Astrocyte (in vitro differentiated cells and primary cell): ENCODE measurements at regions not wholly inside any gene's neighbourhood (a gene's known extent, or its start where the extent isn't known, plus 50 kb on each side); places are given as distances from the start of the nearest gene placed in this dataset.

Experiments used
- DNase-seq: peaks from one replicate; pipeline ENCODE4 v3.0.0-alpha.2; 2010; ENCODE audit warnings: low read depth
- FAIRE-seq: peaks from 2 replicates; lab custom pipeline; 2011; peaks lifted over from hg19 to GRCh38; lab: Jason Lieb, UNC
- H2AFZ ChIP-seq: 2 replicates; pipeline ENCODE4 v1.6.0; 2012; ENCODE audit warnings: low read depth, low read length, inconsistent platforms
- H3K27ac ChIP-seq: 2 replicates; pipeline ENCODE4 v1.5.1; 2011; ENCODE audit warnings: low read depth, low read length, inconsistent platforms
- H3K27me3 ChIP-seq: 2 replicates; pipeline ENCODE4 v1.6.0; 2011; ENCODE audit warnings: low read length, inconsistent platforms; ENCODE audit not compliant: insufficient read depth
- H3K36me3 ChIP-seq: 2 replicates; pipeline ENCODE4 v1.5.1; 2011; ENCODE audit warnings: low read length, inconsistent platforms; ENCODE audit not compliant: insufficient read depth
- H3K4me1 ChIP-seq: 2 replicates; pipeline ENCODE4 v1.5.1; 2011; ENCODE audit warnings: low read length, inconsistent platforms; ENCODE audit not compliant: insufficient read depth
- H3K4me2 ChIP-seq: 2 replicates; pipeline ENCODE4 v1.6.0; 2012; ENCODE audit warnings: low read length, inconsistent platforms
- H3K4me3 ChIP-seq: 2 replicates; pipeline ENCODE4 v1.5.1; 2011; ENCODE audit warnings: low read depth, mild to moderate bottlenecking, low read length, inconsistent platforms; ENCODE audit not compliant: insufficient read depth
- H3K79me2 ChIP-seq: 2 replicates; pipeline ENCODE4 v1.6.0; 2012; ENCODE audit warnings: mild to moderate bottlenecking, low read length, inconsistent platforms; ENCODE audit not compliant: insufficient read depth
- H3K9ac ChIP-seq: 2 replicates; pipeline ENCODE4 v1.6.0; 2012; ENCODE audit warnings: mild to moderate bottlenecking, low read length, inconsistent platforms
- H3K9me3 ChIP-seq: 2 replicates; pipeline ENCODE4 v1.5.1; 2012; ENCODE audit warnings: low read depth, mild to moderate bottlenecking, low read length, inconsistent platforms; ENCODE audit not compliant: insufficient read depth
- H4K20me1 ChIP-seq: 2 replicates; pipeline ENCODE4 v1.6.0; 2012; ENCODE audit warnings: low read length, inconsistent platforms; ENCODE audit not compliant: insufficient read depth
- H3K27ac Mint-ChIP-seq: one replicate; pipeline ENCODE4 v1.8.0; 2021; ENCODE audit warnings: mild to moderate bottlenecking, mixed read lengths; ENCODE audit not compliant: unreplicated experiment
- H3K27me3 Mint-ChIP-seq: one replicate; pipeline ENCODE4 v1.8.0; 2021; ENCODE audit warnings: low read depth, mixed read lengths; ENCODE audit not compliant: unreplicated experiment
- H3K36me3 Mint-ChIP-seq: one replicate; pipeline ENCODE4 v1.8.0; 2021; ENCODE audit warnings: low read depth, mixed read lengths; ENCODE audit not compliant: unreplicated experiment
- H3K4me1 Mint-ChIP-seq: one replicate; pipeline ENCODE4 v1.8.0; 2021; ENCODE audit warnings: low read depth, mixed read lengths; ENCODE audit not compliant: unreplicated experiment
- H3K4me3 Mint-ChIP-seq: one replicate; pipeline ENCODE4 v1.8.0; 2021; ENCODE audit warnings: mild to moderate bottlenecking, moderate library complexity, mixed read lengths; ENCODE audit not compliant: unreplicated experiment
- H3K9me3 Mint-ChIP-seq: one replicate; pipeline ENCODE4 v1.8.0; 2021; ENCODE audit warnings: mild to moderate bottlenecking, mixed read lengths; ENCODE audit not compliant: unreplicated experiment
- CTCF ChIP-seq: IDR thresholded peaks from 2 replicates; pipeline ENCODE4 v1.5.1; 2011; ENCODE audit warnings: low read depth, mild to moderate bottlenecking, inconsistent platforms, low read length, moderate library complexity; ENCODE audit not compliant: insufficient read depth
- EZH2 ChIP-seq: IDR thresholded peaks from 2 replicates; pipeline ENCODE4 v1.6.1; 2012; ENCODE audit warnings: mild to moderate bottlenecking, low read length, inconsistent platforms; ENCODE audit not compliant: insufficient read depth

- Histone ChIP-seq H3K27ac (no peak overlapping the region), H3K79me2 (no peaks in the 10 kb centered on the region), H3K27me3 (no peaks in the 10 kb centered on the region), H3K4me3 (no peak overlapping the region), H3K4me1 (no peaks in the 10 kb centered on the region), H3K36me3 (no peaks in the 10 kb centered on the region), H4K20me1 (no peaks in the 10 kb centered on the region), H2AFZ (no peak overlapping the region), H3K9ac (no peak overlapping the region), H3K9me3 (peaks cover 9% of the 10 kb centered on the region), H3K4me2 (no peak overlapping the region)
- TF ChIP-seq EZH2 (no peak), CTCF (no peak)
- Mint-ChIP-seq H3K27ac (no peak overlapping the region), H3K36me3 (no peaks in the 10 kb centered on the region), H3K9me3 (no peaks in the 10 kb centered on the region), H3K27me3 (peaks cover 5% of the 10 kb centered on the region), H3K4me3 (no peak overlapping the region), H3K4me1 (no peaks in the 10 kb centered on the region)
- DNase-seq: no peak
- FAIRE-seq: no peak
Observed at GRCh38 chr16:7217797-7218196, 114.8 kb upstream of the RBFOX1 start.

- H3K4me2 ChIP-seq: no peak overlapping the region
- H3K27me3 Mint-ChIP-seq: peaks cover 3% of the 10 kb centered on the region
- no peaks in the 10 kb centered on the region for H3K36me3 Mint-ChIP-seq
Observed at GRCh38 chr16:7216719-7217118, 115.9 kb upstream of the RBFOX1 start.

More at GRCh38 chr16:7216719-7217118, 115.9 kb upstream of the RBFOX1 start:
- Histone ChIP-seq H2AFZ (no peak overlapping the region), H3K9ac (no peak overlapping the region), H3K9me3 (peaks cover 13% of the 10 kb centered on the region), H4K20me1 (no peaks in the 10 kb centered on the region), H3K4me1 (no peaks in the 10 kb centered on the region), H3K27ac (no peak overlapping the region), H3K27me3 (no peaks in the 10 kb centered on the region), H3K4me3 (no peak overlapping the region), H3K36me3 (no peaks in the 10 kb centered on the region), H3K79me2 (no peaks in the 10 kb centered on the region)
- no peak for DNase-seq
- Mint-ChIP-seq H3K9me3 (no peaks in the 10 kb centered on the region), H3K4me1 (no peaks in the 10 kb centered on the region), H3K27ac (no peak overlapping the region), H3K4me3 (no peak overlapping the region)
- FAIRE-seq: no peak
- no peak for TF ChIP-seq EZH2
- no peak for TF ChIP-seq CTCF
